ELR (cell line): ENCODE measurements at regions not wholly inside any gene's neighbourhood (a gene's known extent, or its start where the extent isn't known, plus 50 kb on each side); places are given as distances from the start of the nearest gene placed in this dataset.
"Not testable (repeated sequence)": the region's sequence is repeated elsewhere in the genome, so short reads cannot be mapped to it uniquely, and the experiment has no call there.

Experiments used
- DNase-seq: peaks from one replicate; pipeline ENCODE4 v3.0.0-alpha.2; 2015; ENCODE audit warnings: low read depth

- DNase-seq = no peak
These were observed 57.3 kb downstream of the MED10 start for GRCh38 chr5:6321078-6321477.

GRCh38 chr5:6319116-6319515 is 59.2 kb downstream of the MED10 start:
- no peak for DNase-seq

GRCh38 chr5:6317116-6317798 is 61.1 kb downstream of the MED10 start:
- no peak for DNase-seq

GRCh38 chr5:6315580-6315979 is 62.8 kb downstream of the MED10 start:
- no peak for DNase-seq

GRCh38 chr5:6311568-6312501 is 66.5 kb downstream of the MED10 start:
- DNase-seq = no peak

- no peak for DNase-seq
These were observed 68.4 kb downstream of the MED10 start for GRCh38 chr5:6309949-6310348.

GRCh38 chr5:6308683-6309082 is 69.7 kb downstream of the MED10 start:
- no peak for DNase-seq

- no peak for DNase-seq
These were observed 71.0 kb downstream of the MED10 start for GRCh38 chr5:6307304-6307703.

GRCh38 chr5:6305853-6306252 is 72.5 kb downstream of the MED10 start:
- no peak for DNase-seq

- DNase-seq = no peak
These were observed 75.7 kb downstream of the MED10 start for GRCh38 chr5:6302684-6303083.

GRCh38 chr5:6302075-6302474 is 76.3 kb downstream of the MED10 start:
- DNase-seq = no peak

- no peak for DNase-seq
These were observed 81.8 kb downstream of the MED10 start for GRCh38 chr5:6296524-6296923.

GRCh38 chr5:6291961-6292360 is 86.4 kb downstream of the MED10 start:
- peak; percentile 22 for DNase-seq

GRCh38 chr5:6289239-6289638 is 89.1 kb downstream of the MED10 start:
- no peak for DNase-seq

- DNase-seq = no peak
These were observed 91.2 kb downstream of the MED10 start for GRCh38 chr5:6287176-6287575.

GRCh38 chr5:6286404-6286803 is 91.9 kb downstream of the MED10 start:
- DNase-seq = no peak

GRCh38 chr5:6284491-6284890 is 93.9 kb downstream of the MED10 start:
- not testable (repeated sequence) for DNase-seq

GRCh38 chr5:6282352-6282751 is 96.0 kb downstream of the MED10 start:
- no peak for DNase-seq

GRCh38 chr5:6281818-6282217 is 96.5 kb downstream of the MED10 start:
- DNase-seq = no peak

- no peak for DNase-seq
These were observed 97.8 kb downstream of the MED10 start for GRCh38 chr5:6280425-6281100.

- no peak for DNase-seq
These were observed 98.7 kb downstream of the MED10 start for GRCh38 chr5:6279607-6280006.

GRCh38 chr5:6274846-6275543 is 103.4 kb downstream of the MED10 start:
- DNase-seq = no peak
